SK-N-MC (cell line): ENCODE measurements at regions not wholly inside any gene's neighbourhood (a gene's known extent, or its start where the extent isn't known, plus 50 kb on each side); places are given as distances from the start of the nearest gene placed in this dataset.

Source experiments
- EZH2 ChIP-seq: fragments of 200-600 bp; sonication (generic); IDR thresholded peaks from one replicate; pipeline ENCODE4 v1.6.1; 2017; ENCODE audit warnings: antibody characterized with exemption
- POLR2AphosphoS5 ChIP-seq: IDR thresholded peaks from 2 replicates; pipeline ENCODE4 v1.6.1; 2012; ENCODE audit warnings: mild to moderate bottlenecking, low read depth, low read length, borderline replicate concordance

- no peak for TF ChIP-seq POLR2AphosphoS5
- no peak for TF ChIP-seq EZH2
Observed at GRCh38 chr14:42163136-42163535, 556.5 kb downstream of the LRFN5 start.
